Testis (tissue), 2 donors: ENCODE measurements at regions not wholly inside any gene's neighbourhood (a gene's known extent, or its start where the extent isn't known, plus 50 kb on each side); places are given as distances from the start of the nearest gene placed in this dataset.

Experiments used
- CTCF ChIP-seq, 3 experiments: fragments of 450-650 bp in 2 of 3; fragments of 200-600 bp in 1 of 3; sonication (generic) in 1 of 3; IDR thresholded peaks; one replicate each; pipeline ENCODE4 v1.5.1; 2016 to 2019; ENCODE audit warnings: antibody characterized with exemption in 3 of 3, mild to moderate bottlenecking in 2 of 3, moderate library complexity in 1 of 3
- POLR2A ChIP-seq: fragments of 450-650 bp; IDR thresholded peaks from one replicate; pipeline ENCODE4 v1.6.1; 2017; ENCODE audit warnings: antibody characterized with exemption, mild to moderate bottlenecking, moderate library complexity

- TF ChIP-seq CTCF (IDR thresholded peaks at IDR 0.05) (no peak), POLR2A (no peak)
These were observed 301.3 kb downstream of the SIPA1L2 start for GRCh38 chr1:232328486-232329102.
